Ascending aorta (tissue), 2 donors: ENCODE measurements at regions not wholly inside any gene's neighbourhood (a gene's known extent, or its start where the extent isn't known, plus 50 kb on each side); places are given as distances from the start of the nearest gene placed in this dataset.
"Not testable (repeated sequence)": the region's sequence is repeated elsewhere in the genome, so short reads cannot be mapped to it uniquely, and the experiment has no call there.

Source experiments
- DNase-seq, 2 donors: peaks; one replicate each; pipeline ENCODE4 v3.0.0-alpha.2; 2019; ENCODE audit warnings: low spot score in 2 of 2
- H3K27ac ChIP-seq, 2 donors: fragments of 200-600 bp; sonication (generic); one replicate each; pipeline ENCODE4 v1.5.1; 2016 to 2017; ENCODE audit warnings: mild to moderate bottlenecking in 1 of 2
- H3K27me3 ChIP-seq: fragments of 200-600 bp; sonication (generic); one replicate; pipeline ENCODE4 v1.5.1; 2017
- H3K36me3 ChIP-seq, 2 donors: fragments of 200-600 bp; sonication (generic); one replicate each; pipeline ENCODE4 v1.5.1; 2016
- H3K4me1 ChIP-seq, 2 donors: fragments of 200-600 bp; sonication (generic); one replicate each; pipeline ENCODE4 v1.5.1; 2016 to 2017; ENCODE audit warnings: mild to moderate bottlenecking in 1 of 2
- H3K4me3 ChIP-seq, 2 donors: fragments of 200-600 bp; sonication (generic); one replicate each; pipeline ENCODE4 v1.5.1; 2016 to 2017; ENCODE audit warnings: mild to moderate bottlenecking in 1 of 2
- H3K9me3 ChIP-seq, 2 donors: fragments of 200-600 bp; sonication (generic); one replicate each; pipeline ENCODE4 v1.5.1; 2016
- intact Hi-C: fragments of 100-400 bp; cut with DNase I; formaldehyde crosslinking; loops from one replicate; pipeline ENCODE4 v1.15.1; 2023
- TF ChIP-seq, protein P1 (sequence below), 3 experiments: fragments of 200-600 bp in 2 of 3; fragments of 450-650 bp in 1 of 3; sonication (generic) in 2 of 3; IDR thresholded peaks; one replicate each; pipeline ENCODE4 v1.5.1; 2016 to 2019; ENCODE audit warnings: antibody characterized with exemption in 3 of 3, mild to moderate bottlenecking in 1 of 3, moderate library complexity in 1 of 3

GRCh38 chr5:92944903-92945604 is 636.0 kb downstream of the NR2F1-AS1 start:
- Histone ChIP-seq H3K27ac (no peak overlapping the region), H3K36me3 (no peaks in the 10 kb centered on the region), H3K9me3 (no peaks in the 10 kb centered on the region), H3K27me3 (no peaks in the 10 kb centered on the region), H3K4me1 (no peaks in the 10 kb centered on the region), H3K4me3 (no peak overlapping the region)
- no peak for DNase-seq
- TF ChIP-seq, protein P1, sequence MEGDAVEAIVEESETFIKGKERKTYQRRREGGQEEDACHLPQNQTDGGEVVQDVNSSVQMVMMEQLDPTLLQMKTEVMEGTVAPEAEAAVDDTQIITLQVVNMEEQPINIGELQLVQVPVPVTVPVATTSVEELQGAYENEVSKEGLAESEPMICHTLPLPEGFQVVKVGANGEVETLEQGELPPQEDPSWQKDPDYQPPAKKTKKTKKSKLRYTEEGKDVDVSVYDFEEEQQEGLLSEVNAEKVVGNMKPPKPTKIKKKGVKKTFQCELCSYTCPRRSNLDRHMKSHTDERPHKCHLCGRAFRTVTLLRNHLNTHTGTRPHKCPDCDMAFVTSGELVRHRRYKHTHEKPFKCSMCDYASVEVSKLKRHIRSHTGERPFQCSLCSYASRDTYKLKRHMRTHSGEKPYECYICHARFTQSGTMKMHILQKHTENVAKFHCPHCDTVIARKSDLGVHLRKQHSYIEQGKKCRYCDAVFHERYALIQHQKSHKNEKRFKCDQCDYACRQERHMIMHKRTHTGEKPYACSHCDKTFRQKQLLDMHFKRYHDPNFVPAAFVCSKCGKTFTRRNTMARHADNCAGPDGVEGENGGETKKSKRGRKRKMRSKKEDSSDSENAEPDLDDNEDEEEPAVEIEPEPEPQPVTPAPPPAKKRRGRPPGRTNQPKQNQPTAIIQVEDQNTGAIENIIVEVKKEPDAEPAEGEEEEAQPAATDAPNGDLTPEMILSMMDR (IDR thresholded peaks at IDR 0.05), result no peak
- intact Hi-C loops, result no loop called here

DNA sequence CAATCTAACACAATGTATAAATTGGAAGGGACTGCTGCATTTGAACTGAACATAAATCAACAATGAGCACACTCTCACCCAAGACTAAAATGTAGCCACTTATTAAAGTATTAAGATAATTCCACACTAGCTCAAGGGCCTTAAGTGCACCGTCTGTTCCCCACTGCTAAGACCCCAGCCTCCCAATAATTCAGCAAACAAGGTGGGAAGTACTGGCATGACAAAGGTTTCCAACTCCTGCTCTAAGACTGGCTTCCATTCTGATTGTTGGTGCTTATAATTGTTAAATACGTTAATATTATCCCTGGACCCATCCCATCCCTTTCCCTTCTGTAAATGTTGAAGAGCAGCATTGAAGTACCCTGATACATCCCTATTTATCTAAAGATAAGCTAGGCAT is 636.7 kb downstream of the NR2F1-AS1 start:
- no peaks in the 10 kb centered on the region for H3K27me3 ChIP-seq

GRCh38 chr5:92942762-92943161 is 638.3 kb downstream of the NR2F1-AS1 start:
- TF ChIP-seq, protein P1 (IDR thresholded peaks at IDR 0.05), result no peak

More for the DNA sequence above, 636.7 kb downstream of the NR2F1-AS1 start:
- TF ChIP-seq, protein P1 (IDR thresholded peaks at IDR 0.05), result no peak
- intact Hi-C loops, result no loop called here
- Histone ChIP-seq H3K9me3 (no peaks in the 10 kb centered on the region), H3K4me3 (no peak overlapping the region), H3K36me3 (no peaks in the 10 kb centered on the region), H3K4me1 (no peaks in the 10 kb centered on the region), H3K27ac (no peak overlapping the region)
- no peak for DNase-seq

GRCh38 chr5:92941806-92942205 is 639.2 kb downstream of the NR2F1-AS1 start:
- H3K27ac ChIP-seq, result no peak overlapping the region
- intact Hi-C loops, result no loop called here
- H3K4me3 ChIP-seq, result no peak overlapping the region
- H3K4me1 ChIP-seq, result no peaks in the 10 kb centered on the region
- no peaks in the 10 kb centered on the region for H3K9me3 ChIP-seq
- no peaks in the 10 kb centered on the region for H3K27me3 ChIP-seq
- H3K36me3 ChIP-seq, result no peaks in the 10 kb centered on the region
- no peak for DNase-seq
- TF ChIP-seq, protein P1 (IDR thresholded peaks at IDR 0.05), result no peak

More at GRCh38 chr5:92942762-92943161, 638.3 kb downstream of the NR2F1-AS1 start:
- H3K27me3 ChIP-seq, result no peaks in the 10 kb centered on the region
- intact Hi-C loops, result no loop called here
- no peak overlapping the region for H3K27ac ChIP-seq
- DNase-seq, result no peak
- H3K9me3 ChIP-seq, result no peaks in the 10 kb centered on the region
- no peaks in the 10 kb centered on the region for H3K36me3 ChIP-seq
- no peaks in the 10 kb centered on the region for H3K4me1 ChIP-seq
- H3K4me3 ChIP-seq, result no peak overlapping the region

DNA sequence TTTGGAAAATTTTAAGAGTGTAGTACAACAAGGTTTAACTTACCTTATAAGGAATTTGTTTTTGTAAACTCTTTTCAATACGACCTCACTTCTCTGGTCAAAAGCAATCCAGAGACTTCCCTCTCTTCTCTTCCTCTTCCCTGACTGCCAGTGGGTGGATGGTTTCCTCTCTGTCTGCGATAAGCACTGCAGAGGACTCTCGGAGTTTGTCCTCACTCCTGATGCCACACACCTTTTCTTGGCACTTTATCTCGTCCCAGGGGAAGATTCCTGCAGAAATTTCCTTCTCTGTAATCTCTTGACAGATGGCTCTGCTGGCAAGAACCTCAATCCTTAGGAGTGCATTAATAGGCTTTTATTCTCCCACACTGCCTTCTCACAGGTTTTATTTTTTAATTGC is 641.6 kb downstream of the NR2F1-AS1 start:
- H3K27ac ChIP-seq, result no peak overlapping the region
- H3K4me1 ChIP-seq, result no peaks in the 10 kb centered on the region
- H3K4me3 ChIP-seq, result no peak overlapping the region
- no peaks in the 10 kb centered on the region for H3K27me3 ChIP-seq
- no peak for DNase-seq
- TF ChIP-seq, protein P1 (IDR thresholded peaks at IDR 0.05), result no peak
- no peaks in the 10 kb centered on the region for H3K36me3 ChIP-seq
- H3K9me3 ChIP-seq, result no peaks in the 10 kb centered on the region
- intact Hi-C loops, result no loop called here

GRCh38 chr5:92937396-92937795 is 643.6 kb downstream of the NR2F1-AS1 start:
- H3K9me3 ChIP-seq, H3K4me1 ChIP-seq, H3K27me3 ChIP-seq, H3K36me3 ChIP-seq, H3K27ac ChIP-seq, H3K4me3 ChIP-seq, DNase-seq, intact Hi-C loops: not testable (repeated sequence)
